ENCODE measurements at regions not wholly inside any gene's neighbourhood (a gene's known extent, or its start where the extent isn't known, plus 50 kb on each side); places are given as distances from the start of the nearest gene placed in this dataset.
A peak's percentile ranks its signal among the peaks of the same experiment; 100 is the strongest.
"Not testable (repeated sequence)": the region's sequence is repeated elsewhere in the genome, so short reads cannot be mapped to it uniquely, and the experiment has no call there.

- peak; percentile 76 for DNase-seq
These were observed 483.6 kb downstream of the GBE1 start for GRCh38 chr3:81277853-81278252.

- DNase-seq, result peak; percentile 22
These were observed 486.8 kb downstream of the GBE1 start for GRCh38 chr3:81274671-81275070.

GRCh38 chr3:81270603-81271379 lies 490.7 kb downstream of the GBE1 start:
- DNase-seq, result no peak

- no peak for DNase-seq
These were observed 492.9 kb downstream of the GBE1 start for GRCh38 chr3:81268526-81268925.

- DNase-seq, result no peak
These were observed 499.4 kb downstream of the GBE1 start for GRCh38 chr3:81261996-81262395.

- DNase-seq, result no peak
These were observed 506.0 kb downstream of the GBE1 start for GRCh38 chr3:81255463-81255862.

- no peak for DNase-seq
These were observed 510.3 kb downstream of the GBE1 start for GRCh38 chr3:81251096-81251495.

GRCh38 chr3:81249540-81250029 lies 511.9 kb downstream of the GBE1 start:
- peak; percentile 66 for DNase-seq

- DNase-seq, result peak; percentile 9
These were observed 515.9 kb downstream of the GBE1 start for GRCh38 chr3:81245501-81245900.

- DNase-seq, result peak; percentile 23
These were observed 516.4 kb downstream of the GBE1 start for GRCh38 chr3:81245043-81245442.

GRCh38 chr3:81244231-81244630 lies 517.2 kb downstream of the GBE1 start:
- no peak for DNase-seq

- peak; percentile 43 for DNase-seq
These were observed 518.6 kb downstream of the GBE1 start for GRCh38 chr3:81242871-81243270.

- no peak for DNase-seq
These were observed 524.3 kb downstream of the GBE1 start for GRCh38 chr3:81237181-81237580.

GRCh38 chr3:81218023-81218422 lies 543.4 kb downstream of the GBE1 start:
- peak; percentile 64 for DNase-seq

GRCh38 chr3:81217101-81217500 lies 544.3 kb downstream of the GBE1 start:
- DNase-seq, result no peak

GRCh38 chr3:81216192-81216591 lies 545.3 kb downstream of the GBE1 start:
- DNase-seq, result peak; percentile 79

- DNase-seq, result peak; percentile 78
These were observed 546.8 kb downstream of the GBE1 start for GRCh38 chr3:81214631-81215030.

- DNase-seq, result no peak
These were observed 561.9 kb downstream of the GBE1 start for GRCh38 chr3:81199587-81199986.

GRCh38 chr3:81198756-81199155 lies 562.7 kb downstream of the GBE1 start:
- DNase-seq, result peak; percentile 77

- DNase-seq, result peak; percentile 72
These were observed 563.2 kb downstream of the GBE1 start for GRCh38 chr3:81198216-81198615.

GRCh38 chr3:81197386-81197785 lies 564.1 kb downstream of the GBE1 start:
- DNase-seq, result peak; percentile 73

- peak; percentile 94 for DNase-seq
These were observed 566.0 kb downstream of the GBE1 start for GRCh38 chr3:81195478-81195877.

- DNase-seq, result no peak
These were observed 575.0 kb downstream of the GBE1 start for GRCh38 chr3:81186412-81186811.

GRCh38 chr3:81182086-81182875 lies 579.2 kb downstream of the GBE1 start:
- DNase-seq, result not testable (repeated sequence)
